ENCODE measurements at regions not wholly inside any gene's neighbourhood (a gene's known extent, or its start where the extent isn't known, plus 50 kb on each side); places are given as distances from the start of the nearest gene placed in this dataset.

DNA sequence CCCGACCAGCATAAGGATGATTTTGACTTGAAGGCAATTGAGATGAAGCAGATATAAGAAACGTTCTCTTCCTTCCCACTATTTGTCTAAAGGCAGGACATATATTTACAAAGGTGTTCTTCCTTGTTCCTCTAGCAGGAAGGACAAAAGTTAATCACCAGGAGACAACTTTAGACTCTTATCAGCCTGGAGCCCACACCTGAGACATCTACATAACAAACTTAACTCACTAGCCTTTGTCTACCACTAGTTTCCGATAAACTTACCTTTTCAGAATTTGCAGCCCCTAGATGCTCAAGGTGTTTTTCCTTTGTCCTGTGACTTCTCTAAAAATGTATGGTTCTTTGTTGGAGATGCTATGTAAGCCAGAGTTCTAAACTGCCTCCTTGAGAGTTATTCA is 1047.8 kb upstream of the NXPH2 start:
- no peak for DNase-seq (ENCODE audit: low spot score)

DNA sequence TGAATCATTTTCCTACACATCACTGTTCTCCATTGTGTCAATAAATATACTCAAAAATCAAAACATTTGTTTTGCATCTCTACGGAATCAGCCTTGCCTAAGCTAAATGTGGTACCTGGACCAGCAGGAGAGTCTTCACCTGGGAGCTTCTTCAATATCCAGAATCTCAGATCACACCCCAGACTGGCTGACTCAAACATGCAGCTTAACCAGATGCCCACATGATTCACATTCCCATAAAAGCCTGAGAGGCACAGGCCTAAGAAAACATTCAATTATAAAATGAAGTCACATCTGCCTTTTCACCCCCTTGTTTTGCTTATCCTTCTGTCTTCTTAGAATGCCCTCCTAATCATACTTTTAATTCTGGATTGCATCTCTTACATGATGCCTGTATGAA is 1045.5 kb upstream of the NXPH2 start:
- DNase-seq (ENCODE audit: low spot score): no peak

DNA sequence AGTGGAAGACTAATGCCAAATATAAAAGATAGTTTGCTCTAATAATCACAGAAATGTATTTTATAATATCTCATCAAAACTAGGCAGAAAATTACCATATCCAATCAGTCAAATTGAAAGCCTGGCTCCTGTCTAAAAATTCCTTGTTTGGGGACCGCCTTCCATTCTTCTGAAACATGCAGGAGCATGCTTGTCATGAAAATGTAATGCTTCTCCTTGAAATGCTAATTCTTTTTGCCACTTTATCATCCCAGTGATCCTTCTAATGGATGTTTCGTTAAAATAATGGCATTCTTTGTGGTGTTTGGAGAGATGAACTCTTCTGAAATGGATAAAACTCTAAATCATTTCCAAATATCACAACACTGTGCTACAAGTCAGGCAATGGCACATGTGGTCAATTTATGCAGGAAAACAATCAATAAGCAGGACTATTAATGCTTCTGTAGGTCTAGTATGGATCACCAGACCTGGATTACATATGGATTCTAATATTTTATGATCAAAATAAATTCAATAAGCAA is 1039.1 kb upstream of the NXPH2 start:
- no peak for DNase-seq (ENCODE audit: low spot score)

GRCh38 chr2:139814458-139814857 is 1034.3 kb upstream of the NXPH2 start:
- DNase-seq (ENCODE audit: low spot score): no peak

DNA sequence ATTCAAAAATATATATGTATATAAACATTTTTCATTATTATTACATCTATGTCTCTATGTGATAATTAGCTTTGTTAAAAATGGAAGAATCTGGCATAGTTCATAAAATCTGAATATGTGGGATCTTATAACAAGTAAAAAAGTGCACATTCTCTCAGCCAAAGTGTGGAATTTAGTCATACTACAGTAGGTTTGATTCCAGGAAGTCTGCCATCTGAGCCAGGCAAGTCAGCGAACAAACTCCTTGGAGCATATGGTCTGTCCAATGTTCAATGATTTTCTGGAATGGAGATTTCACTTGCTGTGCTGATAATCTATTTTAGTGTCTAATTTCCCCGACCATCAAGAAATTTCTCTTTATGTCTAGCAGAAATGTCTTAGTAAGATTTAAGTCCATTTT is 1033.2 kb upstream of the NXPH2 start:
- no peak for DNase-seq (ENCODE audit: low spot score)

DNA sequence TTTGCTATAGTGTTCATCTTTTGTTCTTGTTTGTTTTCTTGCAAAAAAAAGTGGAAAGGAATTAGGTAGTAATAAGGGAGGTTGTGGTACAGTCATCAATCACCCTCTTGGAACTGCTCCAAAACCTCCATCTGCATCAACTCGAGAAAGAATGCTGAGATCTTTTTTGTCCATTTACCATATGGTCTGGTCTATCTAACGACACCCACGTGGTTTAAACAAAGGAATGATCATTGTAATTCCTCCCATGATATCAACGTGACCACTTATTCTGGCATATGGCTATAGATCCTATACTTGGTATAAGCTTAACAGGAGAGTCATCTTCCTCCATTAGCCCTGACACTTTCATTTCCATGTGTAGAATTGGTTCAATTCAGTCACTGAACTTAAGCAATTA is 1025.3 kb upstream of the NXPH2 start:
- no peak for DNase-seq (ENCODE audit: low spot score)

DNA sequence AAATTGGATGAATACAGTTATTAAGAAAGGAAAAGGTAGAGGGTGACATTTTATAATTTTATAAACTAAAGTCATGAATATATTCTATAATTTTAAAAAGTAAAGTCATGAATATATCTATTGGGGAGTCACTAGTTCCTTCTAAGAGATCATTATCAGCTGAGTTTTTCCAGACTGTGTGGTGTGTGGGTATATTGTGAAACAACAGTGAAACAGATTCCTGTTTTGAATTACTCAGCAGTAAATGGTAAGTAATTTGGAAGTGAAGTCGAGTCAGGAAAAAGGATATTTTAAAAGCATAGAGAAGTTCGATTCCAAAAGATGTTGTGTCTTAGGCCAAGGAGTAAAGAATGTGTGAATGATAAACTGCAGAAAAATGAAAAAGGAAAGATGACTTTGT is 1018.2 kb upstream of the NXPH2 start:
- no peak for DNase-seq (ENCODE audit: low spot score)

DNA sequence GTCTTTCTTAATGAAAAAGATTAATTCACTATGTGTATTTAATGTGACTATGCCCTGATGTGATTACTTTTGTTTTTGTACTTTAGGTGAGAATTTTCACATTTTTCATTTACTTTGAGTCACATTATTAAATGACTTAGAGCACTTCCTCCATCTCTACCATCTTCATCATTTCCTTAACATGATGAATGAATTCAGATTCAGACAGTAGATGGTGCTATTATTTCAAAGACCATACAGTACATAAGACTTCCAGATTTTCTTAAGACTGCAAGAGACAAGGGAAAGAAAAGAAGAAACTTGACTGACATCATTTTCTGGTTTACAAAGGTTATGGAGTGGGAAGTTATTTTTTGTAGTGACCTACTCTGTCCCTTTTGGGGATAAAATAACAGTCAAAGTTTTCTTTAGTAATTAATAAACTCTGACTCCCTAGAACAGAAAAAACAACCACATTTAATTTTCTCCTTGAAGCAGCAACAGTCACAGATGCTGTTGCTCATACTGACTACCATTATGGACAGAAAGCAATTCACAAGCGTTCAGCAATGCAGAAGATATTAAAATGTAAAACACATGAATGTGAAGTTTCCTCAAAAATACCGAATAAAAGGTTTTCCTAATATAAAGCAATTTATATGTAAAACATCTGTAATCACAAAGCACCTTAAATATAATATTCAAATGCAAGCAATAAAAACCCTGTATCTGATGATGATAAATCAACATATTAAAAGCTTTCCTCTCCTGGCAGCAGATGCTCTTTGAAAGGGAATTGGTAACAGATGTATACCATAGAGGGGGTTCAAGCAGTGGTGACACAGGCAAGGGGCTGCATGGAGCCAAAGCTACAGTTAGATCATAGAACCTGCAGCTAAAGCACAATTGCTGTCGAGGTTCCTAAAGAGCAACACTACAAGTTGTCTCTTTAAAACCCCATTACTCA is 1010.9 kb upstream of the NXPH2 start:
- DNase-seq (ENCODE audit: low spot score): peak; percentile 20

DNA sequence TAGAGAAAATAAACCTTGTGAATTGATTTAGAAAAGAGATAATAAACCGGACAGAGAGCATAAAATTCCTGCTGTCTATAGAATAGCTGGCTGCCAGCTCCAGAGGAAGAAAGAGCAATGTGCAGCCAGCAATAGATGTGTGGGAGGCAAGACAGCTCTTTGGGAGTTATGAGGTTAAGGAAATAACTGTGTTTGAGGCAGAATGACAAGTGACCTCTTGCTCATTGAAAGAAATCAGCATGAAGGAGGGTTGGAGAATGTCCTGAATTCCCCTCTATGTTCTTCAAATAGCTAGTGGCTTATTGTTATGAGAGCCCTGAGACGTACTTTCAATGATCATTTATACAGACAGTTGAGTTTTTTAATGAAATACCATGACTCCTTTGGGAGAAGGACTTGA is 1009.9 kb upstream of the NXPH2 start:
- no peak for DNase-seq (ENCODE audit: low spot score)

- no peak for DNase-seq (ENCODE audit: low spot score)
Measured at GRCh38 chr2:139778732-139779131, 998.5 kb upstream of the NXPH2 start.

DNA sequence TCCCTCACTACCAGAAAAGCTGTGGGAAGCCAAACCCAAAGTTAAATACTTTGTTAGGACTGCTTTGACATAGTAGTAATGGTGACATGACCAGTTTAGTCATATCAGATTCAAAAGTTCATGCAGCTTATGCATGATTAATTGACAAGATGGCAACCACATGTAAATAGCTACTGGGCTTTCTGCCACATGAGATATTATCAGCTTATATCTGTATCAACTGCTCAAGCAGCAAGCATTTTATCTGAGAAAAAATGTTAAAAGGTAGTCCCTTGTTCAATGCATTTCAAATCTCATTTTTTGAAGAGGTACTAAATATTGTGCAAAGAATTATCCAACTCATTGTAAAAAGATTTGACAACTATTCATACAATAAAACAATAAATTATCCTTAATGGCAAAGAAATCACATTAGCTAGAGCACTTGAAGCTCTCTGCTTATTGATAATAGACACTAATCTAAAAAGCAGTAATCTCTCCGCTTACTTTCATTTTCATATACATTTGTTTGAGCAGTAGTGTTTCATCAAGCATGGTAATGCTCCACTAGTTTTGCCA is 993.6 kb upstream of the NXPH2 start:
- DNase-seq (ENCODE audit: low spot score): no peak

GRCh38 chr2:139769633-139770032 is 989.4 kb upstream of the NXPH2 start:
- no peak for DNase-seq (ENCODE audit: low spot score)

DNA sequence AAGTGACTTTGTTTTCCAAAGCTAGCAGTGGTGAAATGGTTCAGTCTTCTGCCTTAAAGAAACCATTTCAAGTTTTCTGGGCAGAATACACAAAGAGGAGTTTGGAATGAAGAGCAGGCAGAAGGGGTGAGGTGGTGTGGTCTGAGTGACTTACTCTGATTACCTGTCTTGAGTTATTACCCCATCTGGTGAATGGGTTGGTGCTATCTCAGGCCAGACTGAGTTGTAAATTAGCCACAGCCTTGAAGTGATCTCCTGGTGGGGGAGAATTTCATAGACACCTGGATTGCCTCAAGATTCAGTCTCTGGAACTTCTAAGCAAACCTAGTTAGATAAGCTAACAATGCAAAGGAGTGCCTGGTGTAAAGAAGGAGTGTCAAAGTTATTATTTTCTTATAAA is 983.5 kb upstream of the NXPH2 start:
- no peak for DNase-seq (ENCODE audit: low spot score)

- no peak for DNase-seq (ENCODE audit: low spot score)
Measured at GRCh38 chr2:139759000-139759505, 978.9 kb upstream of the NXPH2 start.

- no peak for DNase-seq (ENCODE audit: low spot score)
Measured at GRCh38 chr2:139746901-139747300, 966.7 kb upstream of the NXPH2 start.

- no peak for DNase-seq (ENCODE audit: low spot score)
Measured at GRCh38 chr2:139744273-139744672, 964.1 kb upstream of the NXPH2 start.

GRCh38 chr2:139742216-139743172 is 962.3 kb upstream of the NXPH2 start:
- DNase-seq (ENCODE audit: low spot score): no peak

DNA sequence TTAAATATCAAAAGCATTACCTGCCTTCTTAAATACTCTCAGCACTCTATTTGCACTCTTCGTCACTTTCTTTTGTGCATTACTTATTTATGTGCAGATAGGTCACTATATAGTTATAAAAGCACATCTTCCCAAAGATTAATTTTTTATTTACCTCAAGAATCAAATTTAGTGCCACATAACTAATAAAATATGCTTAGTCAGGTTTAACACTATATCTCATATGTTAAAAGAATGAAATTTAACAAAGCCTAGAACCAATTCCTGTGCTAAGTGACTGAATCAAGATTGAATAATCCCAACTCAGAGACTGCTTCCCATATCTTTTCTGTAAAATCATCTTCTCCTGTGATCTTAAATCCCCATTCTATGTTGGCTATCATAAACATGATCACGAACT is 957.5 kb upstream of the NXPH2 start:
- DNase-seq (ENCODE audit: low spot score): no peak

DNA sequence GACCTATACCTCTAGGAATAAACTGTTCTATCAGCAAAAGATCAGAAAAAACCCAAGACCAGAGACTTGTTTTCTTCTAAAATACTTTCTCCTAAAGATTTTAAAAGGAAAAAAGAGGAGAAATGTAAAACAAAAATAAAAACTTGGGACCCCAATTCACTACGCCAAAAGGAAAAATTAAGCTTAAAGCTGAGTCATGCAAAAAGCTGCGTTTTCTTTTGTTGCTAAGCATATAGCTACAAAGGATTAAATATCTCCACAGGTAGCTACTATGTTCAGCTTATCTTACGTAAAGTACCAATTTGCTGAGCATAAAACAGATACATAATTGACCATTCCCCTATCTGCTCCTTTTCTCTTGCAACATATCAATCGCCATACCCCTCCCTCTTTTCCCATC is 950.0 kb upstream of the NXPH2 start:
- no peak for DNase-seq (ENCODE audit: low spot score)

GRCh38 chr2:139721411-139721995 is 941.3 kb upstream of the NXPH2 start:
- DNase-seq (ENCODE audit: low spot score): peak; percentile 23

DNA sequence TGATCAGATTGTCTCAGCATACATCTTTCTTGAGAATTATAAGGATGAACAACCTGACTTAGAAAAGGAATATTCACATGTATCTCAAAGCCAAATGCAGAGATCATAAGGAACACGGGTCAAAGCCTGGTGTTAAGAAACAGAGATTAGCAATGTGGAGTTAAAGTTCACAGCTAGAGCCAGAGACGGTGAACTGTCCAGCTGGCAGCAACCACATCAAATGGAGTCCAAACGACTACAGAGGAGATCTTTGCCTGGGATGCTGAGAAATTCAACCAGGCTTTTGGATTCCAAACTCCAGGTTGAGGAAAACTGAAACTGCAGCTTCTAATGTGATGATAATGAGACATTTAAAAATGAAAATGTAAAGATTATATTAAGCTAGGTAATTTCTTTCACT is 939.9 kb upstream of the NXPH2 start:
- DNase-seq (ENCODE audit: low spot score): no peak

DNA sequence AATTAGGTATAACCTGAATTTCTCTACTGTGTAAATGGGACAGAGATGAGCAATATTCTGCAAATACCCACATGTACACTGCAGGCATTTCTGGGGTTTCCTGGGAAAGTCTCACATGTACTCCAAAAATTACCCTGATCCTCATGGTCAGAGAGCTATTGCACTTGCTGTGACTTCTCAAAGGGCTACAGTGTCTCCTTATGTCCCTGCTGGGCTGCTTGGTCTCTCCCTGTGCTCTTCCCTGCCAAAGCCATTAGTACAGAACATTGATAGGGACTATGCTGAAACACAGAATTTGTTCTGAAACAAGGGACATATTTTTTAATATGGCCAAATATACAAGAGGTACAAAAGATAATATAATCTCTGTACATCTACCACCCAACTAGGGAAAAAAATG is 924.4 kb upstream of the NXPH2 start:
- DNase-seq (ENCODE audit: low spot score): no peak
